ENCODE measurements at regions not wholly inside any gene's neighbourhood (a gene's known extent, or its start where the extent isn't known, plus 50 kb on each side); places are given as distances from the start of the nearest gene placed in this dataset.

DNA sequence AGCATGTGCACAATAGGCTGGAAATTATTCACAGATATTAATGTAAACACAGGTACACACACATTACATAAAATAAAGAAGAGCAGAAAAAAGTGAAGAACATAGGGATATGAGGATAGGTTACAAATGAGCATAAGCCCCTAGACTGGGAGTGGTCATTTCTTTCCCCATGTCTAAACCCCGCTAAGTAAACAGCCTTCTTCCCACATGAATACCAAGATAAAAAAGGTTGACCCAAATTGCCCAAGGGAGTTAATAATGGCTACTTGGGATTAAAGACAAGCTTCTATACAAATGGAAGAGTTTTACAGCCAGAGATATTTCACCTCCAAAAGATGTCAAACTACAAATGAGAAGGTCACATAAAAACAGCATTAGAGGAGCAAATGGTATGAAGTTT is 527.1 kb upstream of the CELF2 start:
- no peak overlapping the region for H2AFZ ChIP-seq (ENCODE audit: low read depth, low read length, severe bottlenecking)
- no peaks in the 10 kb centered on the region for H3K79me2 ChIP-seq (ENCODE audit: insufficient read depth, low read length)
- no peak overlapping the region for H3K27ac ChIP-seq (ENCODE audit: low read depth, low read length)
- H3K36me3 ChIP-seq (ENCODE audit: low read length) = no peaks in the 10 kb centered on the region
- no peak for TF ChIP-seq EZH2phosphoT487 (conservative IDR thresholded peaks at IDR 0.05; ENCODE audit: low read length)
- TF ChIP-seq, protein P1, sequence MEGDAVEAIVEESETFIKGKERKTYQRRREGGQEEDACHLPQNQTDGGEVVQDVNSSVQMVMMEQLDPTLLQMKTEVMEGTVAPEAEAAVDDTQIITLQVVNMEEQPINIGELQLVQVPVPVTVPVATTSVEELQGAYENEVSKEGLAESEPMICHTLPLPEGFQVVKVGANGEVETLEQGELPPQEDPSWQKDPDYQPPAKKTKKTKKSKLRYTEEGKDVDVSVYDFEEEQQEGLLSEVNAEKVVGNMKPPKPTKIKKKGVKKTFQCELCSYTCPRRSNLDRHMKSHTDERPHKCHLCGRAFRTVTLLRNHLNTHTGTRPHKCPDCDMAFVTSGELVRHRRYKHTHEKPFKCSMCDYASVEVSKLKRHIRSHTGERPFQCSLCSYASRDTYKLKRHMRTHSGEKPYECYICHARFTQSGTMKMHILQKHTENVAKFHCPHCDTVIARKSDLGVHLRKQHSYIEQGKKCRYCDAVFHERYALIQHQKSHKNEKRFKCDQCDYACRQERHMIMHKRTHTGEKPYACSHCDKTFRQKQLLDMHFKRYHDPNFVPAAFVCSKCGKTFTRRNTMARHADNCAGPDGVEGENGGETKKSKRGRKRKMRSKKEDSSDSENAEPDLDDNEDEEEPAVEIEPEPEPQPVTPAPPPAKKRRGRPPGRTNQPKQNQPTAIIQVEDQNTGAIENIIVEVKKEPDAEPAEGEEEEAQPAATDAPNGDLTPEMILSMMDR (IDR thresholded peaks at IDR 0.05; ENCODE audit: insufficient read depth, low read length, poor library complexity, severe bottlenecking) = no peak
- no peaks in the 10 kb centered on the region for H3K27me3 ChIP-seq (ENCODE audit: low read length)
- H3K9me3 ChIP-seq (ENCODE audit: insufficient read depth, low read length) = no peaks in the 10 kb centered on the region
- H3F3A ChIP-seq (ENCODE audit: insufficient read depth) = no peaks in the 10 kb centered on the region
- H3K4me3 ChIP-seq (ENCODE audit: insufficient read depth, low read length, poor library complexity, severe bottlenecking) = no peak overlapping the region
- H3K9ac ChIP-seq (ENCODE audit: low read length) = no peak overlapping the region
- no peak overlapping the region for H3K4me2 ChIP-seq (ENCODE audit: low read depth, low read length, poor library complexity, severe bottlenecking)
- H4K20me1 ChIP-seq (ENCODE audit: low read depth, low read length) = no peaks in the 10 kb centered on the region
- no peaks in the 10 kb centered on the region for H3K9me2 ChIP-seq (replicated peaks; ENCODE audit: insufficient read depth, low read length)

DNA sequence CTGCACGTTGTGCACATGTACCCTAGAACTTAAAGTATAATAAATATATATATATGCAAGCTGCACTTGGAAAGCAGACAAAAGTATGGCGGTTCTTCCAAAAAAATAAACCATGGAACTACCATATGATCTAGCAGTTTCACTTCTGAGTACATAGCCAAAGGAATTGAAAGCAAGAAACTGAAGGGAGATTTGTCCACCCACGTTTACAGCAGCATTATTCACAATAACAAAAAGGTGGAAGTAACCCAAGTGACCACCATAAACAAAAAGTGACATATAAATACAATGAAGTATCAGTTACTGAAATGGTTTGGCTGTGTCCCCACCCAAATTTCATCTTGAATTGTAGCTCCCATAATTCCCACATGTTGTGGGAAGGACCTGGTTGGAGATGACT is 525.3 kb upstream of the CELF2 start:
- H3K36me3 ChIP-seq (ENCODE audit: low read length) = no peaks in the 10 kb centered on the region
- no peak overlapping the region for H3K4me2 ChIP-seq (ENCODE audit: low read depth, low read length, poor library complexity, severe bottlenecking)
- H3K27ac ChIP-seq (ENCODE audit: low read depth, low read length) = no peak overlapping the region
- no peaks in the 10 kb centered on the region for H3K9me2 ChIP-seq (replicated peaks; ENCODE audit: insufficient read depth, low read length)
- no peak overlapping the region for H3K4me3 ChIP-seq (ENCODE audit: insufficient read depth, low read length, poor library complexity, severe bottlenecking)
- no peaks in the 10 kb centered on the region for H4K20me1 ChIP-seq (ENCODE audit: low read depth, low read length)
- no peaks in the 10 kb centered on the region for H3K79me2 ChIP-seq (ENCODE audit: insufficient read depth, low read length)
- H3F3A ChIP-seq (ENCODE audit: insufficient read depth) = no peaks in the 10 kb centered on the region
- H2AFZ ChIP-seq (ENCODE audit: low read depth, low read length, severe bottlenecking) = no peak overlapping the region
- H3K9me3 ChIP-seq (ENCODE audit: insufficient read depth, low read length) = no peaks in the 10 kb centered on the region
- no peaks in the 10 kb centered on the region for H3K27me3 ChIP-seq (ENCODE audit: low read length)
- no peak overlapping the region for H3K9ac ChIP-seq (ENCODE audit: low read length)
- TF ChIP-seq EZH2phosphoT487 (conservative IDR thresholded peaks at IDR 0.05; ENCODE audit: low read length) = no peak
- TF ChIP-seq, protein P1 (IDR thresholded peaks at IDR 0.05; ENCODE audit: insufficient read depth, low read length, poor library complexity, severe bottlenecking) = no peak

DNA sequence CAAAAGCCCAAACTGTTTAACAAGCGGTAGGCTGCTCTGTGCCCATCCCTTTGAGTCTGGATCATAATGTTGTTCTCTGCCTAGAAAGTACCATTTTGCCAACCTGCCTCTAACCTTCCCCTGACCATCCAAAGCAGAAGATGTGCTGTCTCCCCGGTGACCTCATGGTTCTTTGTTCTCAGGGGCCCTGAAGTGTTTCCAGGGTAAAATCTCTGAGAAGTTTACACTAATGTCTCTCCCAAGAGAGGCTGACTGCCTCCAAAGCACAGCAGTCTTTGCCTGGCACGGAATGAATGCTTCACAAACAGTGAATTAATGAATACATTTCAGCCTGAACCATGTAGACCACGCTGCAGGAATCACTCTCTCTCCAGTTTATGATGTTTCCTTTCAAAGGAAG is 523.8 kb upstream of the CELF2 start:
- Histone ChIP-seq H3K4me2 (ENCODE audit: low read depth, low read length, poor library complexity, severe bottlenecking) (no peak overlapping the region), H3K79me2 (ENCODE audit: insufficient read depth, low read length) (no peaks in the 10 kb centered on the region)
- TF ChIP-seq, protein P1 (IDR thresholded peaks at IDR 0.05; ENCODE audit: insufficient read depth, low read length, poor library complexity, severe bottlenecking) = no peak
- TF ChIP-seq EZH2phosphoT487 (conservative IDR thresholded peaks at IDR 0.05; ENCODE audit: low read length) = no peak

More for the DNA sequence above, 523.8 kb upstream of the CELF2 start:
- Histone ChIP-seq H2AFZ (ENCODE audit: low read depth, low read length, severe bottlenecking) (no peak overlapping the region), H4K20me1 (ENCODE audit: low read depth, low read length) (no peaks in the 10 kb centered on the region), H3K9me3 (ENCODE audit: insufficient read depth, low read length) (no peaks in the 10 kb centered on the region), H3F3A (ENCODE audit: insufficient read depth) (no peaks in the 10 kb centered on the region), H3K4me3 (ENCODE audit: insufficient read depth, low read length, poor library complexity, severe bottlenecking) (no peak overlapping the region), H3K27me3 (ENCODE audit: low read length) (no peaks in the 10 kb centered on the region), H3K9ac (ENCODE audit: low read length) (no peak overlapping the region), H3K36me3 (ENCODE audit: low read length) (no peaks in the 10 kb centered on the region), H3K27ac (ENCODE audit: low read depth, low read length) (no peak overlapping the region), H3K9me2 (replicated peaks; ENCODE audit: insufficient read depth, low read length) (no peaks in the 10 kb centered on the region)
